AG08395 (cell line): ENCODE measurements at regions not wholly inside any gene's neighbourhood (a gene's known extent, or its start where the extent isn't known, plus 50 kb on each side); places are given as distances from the start of the nearest gene placed in this dataset.
"Not testable (repeated sequence)": the region's sequence is repeated elsewhere in the genome, so short reads cannot be mapped to it uniquely, and the experiment has no call there.

ENCODE experiments used
- DNase-seq: peaks from one replicate; pipeline ENCODE4 v3.0.0; 2012; ENCODE audit warnings: mixed read lengths, low spot score

DNA sequence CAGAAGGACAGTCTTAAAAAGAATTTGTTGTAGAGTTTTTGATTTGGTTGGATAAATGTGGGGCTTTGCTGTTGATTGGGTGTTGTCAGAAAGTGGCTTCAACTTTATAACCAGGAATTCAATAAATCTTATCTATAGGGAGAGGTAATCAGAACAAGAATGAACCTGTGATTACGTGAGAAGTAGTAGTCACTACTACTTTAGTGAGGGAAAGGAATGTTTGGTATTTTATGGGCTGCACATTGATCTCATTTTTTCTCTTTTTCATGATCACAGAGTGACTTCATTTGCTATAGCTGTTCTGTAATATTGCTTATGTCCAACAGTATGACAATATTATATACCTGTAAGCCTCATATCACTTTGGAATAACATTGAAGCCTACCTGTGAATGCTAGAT, 485.2 kb upstream of the BCHE start:
- no peak for DNase-seq

DNA sequence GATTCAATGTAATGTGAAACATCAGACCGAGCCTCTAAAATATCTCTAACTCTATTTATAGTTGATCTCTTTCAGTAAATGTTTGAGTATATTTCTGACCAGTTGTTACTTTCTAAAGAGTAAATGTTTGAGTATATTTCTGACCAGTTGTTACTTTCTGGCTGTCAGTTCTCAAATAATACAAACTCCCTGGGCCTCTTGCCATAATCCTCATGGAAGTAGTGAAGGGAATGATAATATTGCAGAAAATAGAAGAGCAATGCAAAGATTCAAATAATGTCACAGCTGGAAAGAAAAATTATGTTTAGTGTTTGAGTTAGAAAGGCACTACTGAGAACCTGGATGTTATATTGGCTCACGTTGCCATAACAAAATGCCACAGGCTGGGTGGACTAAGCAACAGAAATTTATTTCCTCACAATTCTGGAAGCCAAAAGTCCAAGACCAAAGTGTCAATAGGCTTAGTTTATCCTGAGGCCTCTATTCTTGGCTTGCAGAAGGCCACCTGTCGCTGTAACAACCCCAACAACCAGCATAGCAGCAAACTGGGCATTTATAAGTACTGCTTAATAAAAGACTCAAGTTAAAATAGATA, 470.6 kb upstream of the BCHE start:
- DNase-seq, result no peak

DNA sequence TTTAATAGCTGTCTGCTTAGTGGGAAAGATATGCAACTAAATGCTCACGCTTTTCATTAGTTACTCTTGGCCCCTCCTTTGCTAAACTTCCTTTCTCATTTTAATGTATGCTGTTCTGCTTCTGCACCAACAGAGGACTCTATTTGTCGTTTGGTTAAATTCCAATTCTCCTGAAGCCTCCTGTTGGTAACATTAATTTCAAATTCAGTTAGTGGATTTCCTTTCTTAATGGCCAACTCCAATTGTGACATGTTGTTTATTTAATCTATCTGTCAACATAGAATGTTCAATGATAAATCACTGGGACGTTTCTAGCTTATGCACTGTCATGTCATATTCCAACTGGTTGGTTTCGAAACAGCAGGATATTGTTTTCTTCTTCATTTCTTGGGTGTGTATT, 467.4 kb upstream of the BCHE start:
- DNase-seq, result no peak

DNA sequence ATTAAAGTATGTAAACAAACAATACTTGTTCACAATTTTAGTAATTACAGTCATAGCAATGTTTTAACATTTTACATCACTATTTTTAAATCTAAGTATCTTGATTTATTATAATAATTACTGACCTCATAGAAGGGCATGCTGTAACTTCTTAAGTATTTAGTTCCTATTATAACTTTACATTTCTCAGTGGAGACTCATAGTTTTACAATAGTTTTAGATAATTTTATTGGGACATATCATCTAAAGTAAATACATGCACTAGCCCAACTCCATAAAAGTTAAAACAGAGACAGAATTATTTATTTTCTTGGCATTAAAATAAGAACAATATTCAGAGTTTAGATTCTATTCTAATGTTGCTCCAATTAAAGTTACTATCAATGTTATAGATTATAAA, 466.5 kb upstream of the BCHE start:
- no peak for DNase-seq

DNA sequence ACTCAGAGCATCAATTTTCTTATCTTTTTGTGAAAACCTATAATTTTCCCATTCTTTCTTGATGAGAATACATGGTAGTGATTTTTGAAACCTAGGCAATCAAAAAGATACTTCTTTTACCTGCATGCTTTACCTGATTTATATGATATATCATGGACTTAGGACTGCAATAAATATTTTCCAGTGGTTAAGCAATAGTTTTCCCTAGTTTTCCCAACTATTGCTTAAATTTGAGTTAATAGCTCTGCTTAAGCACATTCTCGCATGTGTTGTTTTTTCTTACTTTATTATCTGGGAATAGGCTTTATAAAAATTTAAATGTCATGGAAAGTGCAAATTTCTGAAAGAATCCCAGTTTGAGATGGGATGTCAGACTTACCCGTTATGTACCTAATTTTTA, 465.1 kb upstream of the BCHE start:
- no peak for DNase-seq

DNA sequence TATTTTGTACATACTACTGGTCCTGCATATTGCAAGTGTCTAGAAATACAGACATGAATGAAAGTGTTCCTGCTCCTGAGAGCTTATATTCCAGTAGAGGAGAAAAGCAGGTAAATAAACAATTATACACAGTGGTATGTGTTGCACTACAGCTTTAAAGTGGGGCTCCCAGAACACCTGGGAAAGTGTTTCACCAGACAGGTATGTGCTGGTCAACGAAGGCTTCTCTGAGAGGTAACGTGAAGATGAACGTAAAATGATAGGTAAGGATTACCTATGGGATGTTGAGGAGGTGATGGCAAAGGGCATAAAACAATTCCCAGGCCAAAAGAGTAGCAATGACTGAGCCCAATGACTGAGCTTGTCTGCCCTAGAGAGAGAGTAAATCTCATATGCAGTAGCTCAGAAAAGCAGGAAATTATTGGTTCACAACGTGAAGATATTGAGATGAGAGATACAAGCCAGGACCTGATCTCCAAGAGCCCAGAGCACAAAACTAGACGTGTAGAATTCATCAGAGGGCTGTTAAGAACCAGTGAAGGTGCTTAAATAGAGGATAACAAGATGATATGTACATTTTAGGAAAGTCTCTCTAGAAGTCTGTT, 459.1 kb upstream of the BCHE start:
- no peak for DNase-seq

DNA sequence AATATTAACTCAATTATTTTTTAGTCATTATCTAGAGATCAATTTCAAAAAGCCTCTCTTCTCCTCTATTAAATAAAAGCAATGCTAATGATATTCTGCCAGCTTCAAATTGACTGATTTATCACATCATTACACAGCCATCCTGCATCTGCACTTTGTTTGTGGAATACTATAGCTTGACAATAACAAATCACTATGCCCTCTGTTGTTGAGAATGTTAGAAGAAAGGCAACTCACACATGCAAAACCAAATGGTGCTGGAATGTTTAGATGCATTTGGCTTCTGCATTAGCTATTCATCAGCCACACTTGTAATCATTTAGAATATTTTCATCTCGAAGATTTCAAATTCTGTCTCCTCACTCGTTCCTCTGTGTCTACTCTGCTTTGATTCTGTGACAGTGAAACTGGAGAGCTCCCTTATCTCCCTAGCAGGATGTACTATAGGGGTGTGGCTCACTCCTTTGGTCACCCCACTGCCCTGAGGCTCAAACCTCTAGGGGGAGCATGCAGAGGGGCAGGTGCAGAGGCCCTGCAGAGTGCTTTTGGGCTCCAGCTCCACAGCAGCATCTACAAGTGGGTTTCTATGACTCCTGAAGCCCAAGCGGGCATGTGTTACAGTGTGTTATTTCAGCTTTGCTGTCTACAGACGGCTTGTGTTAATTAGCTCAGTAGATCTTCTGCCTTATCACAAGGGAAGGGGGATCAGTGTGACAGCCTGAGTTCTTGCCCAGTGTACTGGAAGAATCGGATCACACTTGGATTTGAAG, 454.1 kb upstream of the BCHE start:
- DNase-seq, result no peak

DNA sequence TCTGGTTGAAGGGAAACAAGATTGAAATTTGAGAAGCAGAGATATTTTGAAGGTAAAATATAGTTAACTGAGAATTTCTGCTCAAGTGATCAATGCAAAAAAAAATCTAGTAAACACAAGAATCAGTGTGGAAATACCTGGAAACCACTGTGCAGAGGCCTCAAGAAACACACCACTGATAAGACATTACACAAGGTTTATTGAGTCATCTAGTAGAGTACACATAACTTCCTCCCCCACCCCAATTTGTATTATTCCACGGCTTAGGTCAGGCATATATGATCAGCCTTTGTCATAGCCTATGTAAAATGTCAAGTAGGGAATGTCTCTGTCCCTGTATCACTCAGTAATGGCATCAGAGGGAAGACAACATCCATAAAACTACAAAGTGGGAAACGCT, 447.8 kb upstream of the BCHE start:
- no peak for DNase-seq

DNA sequence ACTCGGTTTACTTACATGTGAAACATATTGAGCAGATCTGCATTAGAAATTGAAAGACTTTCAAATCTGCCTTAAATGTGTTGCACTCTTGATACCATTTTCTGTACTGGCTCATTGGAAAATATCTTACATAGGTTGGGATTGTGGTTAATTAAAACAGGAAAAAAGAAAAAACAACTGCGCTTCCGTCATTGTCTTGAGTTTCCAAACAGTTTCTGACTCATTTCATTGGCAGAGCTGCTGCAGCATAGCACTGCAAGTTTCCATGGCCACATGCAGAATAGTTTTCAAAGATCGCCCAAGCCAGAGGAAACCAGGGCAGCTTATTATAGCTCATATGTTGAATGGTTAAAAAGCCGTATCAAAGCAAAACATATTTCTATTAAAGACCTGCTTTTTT, 446.6 kb upstream of the BCHE start:
- DNase-seq, result peak; percentile 25

DNA sequence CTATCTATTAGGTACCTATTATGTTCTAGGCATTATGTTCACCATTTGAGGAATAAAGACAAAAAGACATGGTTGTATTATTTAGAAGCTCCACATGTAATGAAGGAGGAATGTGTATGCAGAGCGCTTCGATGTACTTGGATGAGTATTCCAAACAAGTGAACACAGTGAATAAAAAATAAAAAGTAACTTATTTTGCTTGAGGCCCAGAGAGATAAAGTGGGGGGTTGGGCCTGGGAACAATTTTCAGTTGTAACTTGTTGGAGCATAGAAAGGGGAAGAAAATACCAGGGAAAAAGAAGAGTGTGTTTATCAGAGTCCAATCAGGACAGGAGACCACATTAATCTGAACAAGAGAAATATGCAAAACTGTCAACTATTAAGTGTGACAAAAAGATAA, 445.7 kb upstream of the BCHE start:
- no peak for DNase-seq

DNA sequence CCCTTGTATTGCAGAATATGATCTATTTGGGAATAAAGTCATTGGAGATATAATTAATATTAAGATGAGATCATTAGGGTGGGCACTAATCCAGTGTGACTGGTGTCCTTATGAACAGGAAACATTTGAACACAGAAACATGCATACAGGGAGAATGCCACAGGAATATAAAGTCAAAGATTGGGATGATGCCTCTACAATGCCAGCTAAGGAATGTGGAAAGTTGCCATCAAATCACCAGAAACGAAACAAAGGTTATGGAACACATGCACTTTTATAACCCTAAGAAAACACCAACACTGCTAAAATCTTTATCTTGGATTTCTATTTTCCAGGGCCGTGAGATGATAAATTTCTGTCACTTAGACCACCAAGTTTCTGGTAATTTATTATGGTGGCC, 442.4 kb upstream of the BCHE start:
- DNase-seq, result no peak

DNA sequence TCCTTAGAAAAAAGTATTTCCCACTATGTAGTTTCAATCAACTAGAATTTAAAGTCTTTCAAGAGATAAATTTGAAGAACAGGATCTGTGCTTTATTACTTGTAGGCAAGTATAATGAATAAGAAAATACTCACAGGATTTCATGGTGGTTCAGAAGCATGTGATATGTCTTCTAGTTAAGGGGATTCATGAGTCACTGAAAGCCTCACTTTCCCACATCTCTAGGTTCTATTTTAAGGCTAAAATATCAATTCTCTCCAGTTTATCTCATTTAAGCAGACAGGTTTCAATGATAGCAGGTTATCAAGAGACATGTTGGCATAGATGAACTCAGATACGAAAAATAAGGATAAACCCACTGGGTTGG, 437.8 kb upstream of the BCHE start:
- DNase-seq, result no peak

DNA sequence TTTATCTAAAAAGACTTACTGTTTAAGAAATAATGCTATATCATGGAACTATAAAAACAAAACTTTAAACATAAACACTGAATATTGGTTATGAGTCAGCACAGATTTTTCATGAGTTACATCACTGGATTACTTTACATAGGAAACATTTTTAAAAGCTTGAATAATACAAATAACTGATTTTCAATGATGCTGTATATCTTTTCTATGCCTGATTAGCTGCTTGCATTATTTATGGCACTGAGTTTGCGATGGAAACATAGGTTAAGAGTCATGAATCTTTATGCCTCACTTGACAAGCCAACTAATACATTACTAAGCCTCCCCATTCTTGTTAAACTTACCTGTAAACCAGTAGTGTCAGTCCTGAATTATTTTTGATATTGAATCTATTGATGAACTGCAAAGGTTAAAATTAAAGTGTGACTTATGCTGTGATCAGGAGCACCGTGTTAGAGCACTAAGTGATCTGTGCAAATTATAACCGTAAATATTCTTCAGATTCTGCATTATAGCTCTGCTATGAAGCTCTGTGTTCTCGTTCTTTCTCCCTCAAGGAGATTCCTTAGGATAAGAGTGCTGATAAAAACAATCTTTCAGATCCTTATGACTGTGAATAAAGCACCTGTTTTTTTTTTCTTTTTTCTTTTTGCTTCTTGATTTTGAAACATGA, 437.3 kb upstream of the BCHE start:
- no peak for DNase-seq

DNA sequence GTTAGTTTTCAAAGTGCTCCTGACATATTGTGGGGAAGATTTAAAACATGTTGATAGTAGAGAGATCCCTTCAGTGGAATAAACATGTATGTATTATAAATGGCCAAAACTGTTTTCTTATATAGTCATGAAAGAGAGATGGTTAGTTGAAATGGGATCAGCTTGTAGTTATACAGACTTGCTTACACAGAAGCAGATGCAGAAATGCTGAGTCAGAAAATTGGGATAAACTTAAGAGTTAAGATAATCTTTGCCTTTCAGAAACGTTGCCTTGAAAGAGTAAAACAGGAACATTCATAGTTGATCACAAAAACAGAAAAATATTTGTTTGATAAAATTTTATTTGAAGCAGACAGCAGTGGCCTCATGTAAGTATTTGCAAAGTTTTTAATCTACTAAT, 433.2 kb upstream of the BCHE start:
- DNase-seq, result no peak

DNA sequence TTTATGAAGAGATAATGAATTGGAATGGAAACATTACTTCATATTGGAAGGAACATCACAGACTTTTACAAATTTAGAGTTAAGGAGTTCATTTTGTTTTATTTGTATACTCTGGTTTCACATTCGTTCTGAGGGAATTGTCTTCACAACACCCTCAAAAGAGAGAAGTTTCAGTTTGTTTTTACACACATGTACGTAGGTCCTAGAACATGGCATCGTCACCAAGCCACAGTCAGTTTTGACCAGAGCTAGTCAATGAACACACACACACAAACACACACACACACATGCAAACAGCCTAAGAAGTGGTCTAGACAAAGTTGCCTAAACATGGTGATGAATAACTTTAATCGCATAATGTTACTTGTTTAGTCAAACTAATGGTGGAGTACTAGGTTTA, 427.9 kb upstream of the BCHE start:
- DNase-seq, result no peak

DNA sequence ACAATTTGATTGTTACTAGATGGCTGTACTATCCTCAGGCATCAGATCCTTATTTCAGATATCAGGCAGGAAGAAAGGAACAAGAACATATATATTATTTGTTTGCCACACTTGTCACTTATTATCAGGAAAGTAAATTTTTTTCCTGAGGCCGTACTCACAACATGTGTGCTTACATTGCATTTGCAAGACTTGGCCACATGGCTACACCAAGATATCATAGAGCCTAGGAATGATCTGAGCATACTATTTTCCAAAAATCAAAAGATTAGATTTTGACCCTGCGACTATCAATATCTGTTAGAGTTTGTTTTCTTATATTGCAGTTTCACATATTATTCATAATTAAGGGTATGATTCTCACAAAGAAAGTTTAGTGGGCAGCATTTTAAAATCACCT, 426.2 kb upstream of the BCHE start:
- no peak for DNase-seq

DNA sequence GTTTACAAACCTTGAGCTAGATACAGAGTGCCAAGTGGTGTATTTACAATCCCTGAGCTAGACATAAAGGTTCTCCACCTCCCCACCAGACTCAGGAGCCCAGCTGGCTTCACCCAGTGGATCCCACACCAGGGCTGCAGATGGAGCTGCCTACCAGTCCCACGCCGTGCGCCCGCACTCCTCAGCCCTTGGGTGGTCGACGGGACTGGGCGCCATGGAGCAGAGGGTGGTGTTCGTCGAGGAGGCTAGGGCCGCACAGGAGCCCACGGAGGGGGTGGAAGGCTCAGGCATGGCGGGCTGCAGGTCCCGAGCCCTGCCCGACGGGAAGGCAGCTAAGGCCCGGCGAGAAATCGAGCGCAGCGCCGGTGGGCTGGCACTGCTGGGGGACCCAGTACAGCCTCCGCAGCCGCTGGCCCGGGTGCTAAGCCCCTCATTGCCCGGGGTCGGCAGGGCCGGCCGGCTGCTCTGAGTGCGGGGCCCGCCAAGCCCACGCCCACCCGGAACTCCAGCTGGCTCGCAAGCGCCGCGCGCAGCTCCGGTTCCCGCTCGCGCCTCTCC, 421.1 kb upstream of the BCHE start:
- not testable (repeated sequence) for DNase-seq

DNA sequence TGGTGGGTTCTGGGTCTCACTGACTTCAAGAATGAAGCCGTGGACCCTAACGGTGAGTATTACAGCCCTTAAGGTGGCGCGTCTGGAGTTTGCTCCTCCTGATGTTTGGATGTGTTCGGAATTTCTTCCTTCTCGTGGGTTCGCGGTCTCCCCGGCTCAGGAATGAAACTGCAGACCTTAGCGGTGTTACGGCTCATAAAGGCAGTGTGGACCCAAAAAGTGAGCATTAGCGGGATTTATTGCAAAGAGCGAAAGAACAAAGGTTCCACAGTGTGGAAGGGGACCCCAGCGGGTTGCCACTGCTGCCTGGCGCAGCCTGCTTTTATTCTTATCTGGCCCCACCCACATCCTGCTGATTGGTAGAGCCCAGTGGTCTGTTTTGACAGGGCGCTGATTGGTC, 420.5 kb upstream of the BCHE start:
- no peak for DNase-seq

DNA sequence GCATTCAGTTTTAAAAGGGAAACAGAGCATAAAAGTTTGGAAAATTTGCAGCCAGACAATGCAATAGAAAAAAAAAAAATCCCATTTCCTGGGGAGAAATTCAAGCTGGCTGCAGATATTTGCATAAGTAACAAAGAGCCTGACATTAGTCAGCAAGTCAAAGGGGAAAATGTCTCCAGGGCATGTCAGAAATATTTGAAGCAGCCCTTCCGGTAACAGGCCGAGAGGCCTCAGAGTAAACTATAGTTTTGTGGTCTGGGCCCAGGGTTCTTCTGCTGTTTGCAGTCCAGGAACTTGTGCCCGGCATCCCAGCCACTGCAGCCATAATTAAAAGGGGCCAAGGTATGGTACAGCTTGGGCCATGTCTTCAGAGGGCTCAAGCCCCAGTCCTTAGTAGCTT, 411.6 kb upstream of the BCHE start:
- no peak for DNase-seq

DNA sequence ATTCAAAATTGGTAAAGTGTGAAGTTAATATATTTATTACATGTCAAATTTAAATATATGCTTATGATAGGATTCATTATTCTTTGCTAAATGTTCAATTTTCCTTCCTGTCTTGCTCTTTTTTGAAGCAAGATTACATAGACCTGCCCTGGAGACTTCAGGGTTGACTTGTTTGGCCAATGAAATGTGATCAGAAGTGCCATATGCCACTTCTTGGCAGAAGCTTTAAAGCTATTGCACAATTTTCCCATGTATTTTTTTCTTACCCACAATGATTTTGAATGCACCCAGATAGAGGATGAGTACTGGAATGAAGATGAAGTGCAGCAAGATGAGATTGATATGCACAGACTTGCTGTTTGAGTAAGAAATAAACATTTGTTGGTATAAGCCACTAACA, 406.3 kb upstream of the BCHE start:
- no peak for DNase-seq

DNA sequence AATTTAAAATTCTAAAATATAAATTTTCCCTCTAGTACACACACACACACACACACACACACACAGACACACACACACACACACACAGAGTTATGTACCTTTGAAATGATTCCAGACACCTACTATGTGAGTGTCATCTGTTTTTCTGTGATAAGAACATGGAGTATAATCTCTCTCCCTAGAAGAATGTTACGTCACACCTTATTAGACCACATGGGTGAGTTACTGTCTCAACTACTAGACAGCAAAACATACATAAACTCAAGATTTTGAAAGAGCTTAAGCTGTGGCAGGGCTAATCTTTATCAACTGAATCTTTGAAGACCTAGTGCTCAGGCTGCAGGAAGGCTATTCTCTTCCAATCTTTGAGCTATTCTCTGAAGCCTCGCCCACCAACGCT, 385.9 kb upstream of the BCHE start:
- no peak for DNase-seq

DNA sequence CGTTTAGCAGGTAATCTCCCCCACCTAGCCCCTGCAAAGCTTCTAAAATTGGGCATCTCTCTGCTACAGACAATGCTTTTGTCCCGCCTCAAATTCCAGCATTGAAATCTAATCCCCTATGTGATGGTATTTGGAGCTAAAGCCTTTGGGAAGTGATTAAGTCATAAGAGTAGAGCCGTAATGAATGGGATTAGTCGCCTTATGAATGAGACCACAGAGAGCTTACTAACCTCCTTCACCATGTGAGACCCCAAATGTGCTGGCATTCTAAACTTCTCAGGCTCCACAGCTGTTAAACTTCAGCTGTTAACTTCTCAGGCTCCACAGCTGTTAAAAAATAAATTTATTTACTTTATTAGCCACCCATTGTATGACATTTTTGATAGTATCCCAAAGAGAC, 374.2 kb upstream of the BCHE start:
- no peak for DNase-seq

DNA sequence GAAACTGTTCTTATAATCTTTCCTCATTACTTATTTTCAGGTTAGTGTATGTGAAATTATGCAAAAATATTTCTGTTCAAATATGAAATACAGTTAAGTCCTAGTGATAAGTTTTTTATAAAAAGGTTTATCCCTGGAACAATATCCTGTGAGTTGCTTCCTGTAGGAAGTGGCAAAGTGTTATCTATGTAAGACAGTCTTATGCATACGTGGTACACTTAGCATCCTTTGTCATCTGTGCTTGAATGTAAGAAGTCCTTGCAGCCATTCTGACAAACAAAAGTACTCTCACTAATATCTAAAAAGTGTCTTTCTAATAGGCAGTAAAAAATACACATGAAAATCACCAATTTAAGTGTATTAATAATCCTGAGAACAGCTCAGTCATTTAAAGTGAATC, 372.5 kb upstream of the BCHE start:
- DNase-seq, result no peak
